HEK293T (cell line): ENCODE measurements at regions not wholly inside any gene's neighbourhood (a gene's known extent, or its start where the extent isn't known, plus 50 kb on each side); places are given as distances from the start of the nearest gene placed in this dataset.

Experiments
- ARNT ChIP-seq: fragments of 450-650 bp; IDR thresholded peaks from 2 replicates; pipeline ENCODE4 v1.6.1; 2017; ENCODE audit warnings: mild to moderate bottlenecking
- BHLHE40 ChIP-seq: fragments of 450-650 bp; IDR thresholded peaks from 2 replicates; pipeline ENCODE4 v1.6.1; 2016; ENCODE audit warnings: mild to moderate bottlenecking, moderate library complexity, borderline replicate concordance
- CTBP1 ChIP-seq: fragments of 450-650 bp; IDR thresholded peaks from 2 replicates; pipeline ENCODE4 v1.6.1; 2016; ENCODE audit warnings: borderline replicate concordance
- ELF4 ChIP-seq: fragments of 450-650 bp; IDR thresholded peaks from 2 replicates; pipeline ENCODE4 v1.6.1; 2017; ENCODE audit warnings: antibody characterized with exemption
- FOXA1 ChIP-seq: fragments of 450-650 bp; IDR thresholded peaks from 2 replicates; pipeline ENCODE4 v1.6.1; 2016; ENCODE audit warnings: mild to moderate bottlenecking
- FOXK2 ChIP-seq: fragments of 450-650 bp; IDR thresholded peaks from 2 replicates; pipeline ENCODE4 v1.6.1; 2016; ENCODE audit warnings: mild to moderate bottlenecking
- FOXM1 ChIP-seq: fragments of 450-650 bp; IDR thresholded peaks from 2 replicates; pipeline ENCODE4 v1.6.1; 2017; ENCODE audit warnings: mild to moderate bottlenecking, borderline replicate concordance
- LEF1 ChIP-seq: fragments of 450-650 bp; IDR thresholded peaks from 2 replicates; pipeline ENCODE4 v1.6.1; 2017; ENCODE audit warnings: mild to moderate bottlenecking, borderline replicate concordance
- NFRKB ChIP-seq: fragments of 450-650 bp; IDR thresholded peaks from 2 replicates; pipeline ENCODE4 v1.6.1; 2016; ENCODE audit warnings: mild to moderate bottlenecking, moderate library complexity
- SP1 ChIP-seq: fragments of 450-650 bp; IDR thresholded peaks from 2 replicates; pipeline ENCODE4 v1.6.1; 2017
- SUZ12 ChIP-seq: fragments of 450-650 bp; IDR thresholded peaks from 2 replicates; pipeline ENCODE4 v1.6.1; 2016; ENCODE audit warnings: mild to moderate bottlenecking
- ZNF384 ChIP-seq: fragments of 450-650 bp; IDR thresholded peaks from 2 replicates; pipeline ENCODE4 v1.6.1; 2016
- TF ChIP-seq, protein P1 (sequence below): fragments of 450-650 bp; IDR thresholded peaks from 2 replicates; pipeline ENCODE4 v1.6.1; 2016

GRCh38 chr1:73789965-73790364, 408.0 kb downstream of the LRRIQ3 start:
- TF ChIP-seq FOXK2: no peak
- TF ChIP-seq NFRKB: no peak
- TF ChIP-seq SUZ12: no peak
- TF ChIP-seq ARNT: no peak
- TF ChIP-seq CTBP1: no peak
- TF ChIP-seq ELF4: no peak
- TF ChIP-seq SP1: no peak
- TF ChIP-seq FOXM1: no peak
- TF ChIP-seq FOXA1: no peak
- TF ChIP-seq, protein P1, sequence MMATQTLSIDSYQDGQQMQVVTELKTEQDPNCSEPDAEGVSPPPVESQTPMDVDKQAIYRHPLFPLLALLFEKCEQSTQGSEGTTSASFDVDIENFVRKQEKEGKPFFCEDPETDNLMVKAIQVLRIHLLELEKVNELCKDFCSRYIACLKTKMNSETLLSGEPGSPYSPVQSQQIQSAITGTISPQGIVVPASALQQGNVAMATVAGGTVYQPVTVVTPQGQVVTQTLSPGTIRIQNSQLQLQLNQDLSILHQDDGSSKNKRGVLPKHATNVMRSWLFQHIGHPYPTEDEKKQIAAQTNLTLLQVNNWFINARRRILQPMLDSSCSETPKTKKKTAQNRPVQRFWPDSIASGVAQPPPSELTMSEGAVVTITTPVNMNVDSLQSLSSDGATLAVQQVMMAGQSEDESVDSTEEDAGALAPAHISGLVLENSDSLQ: no peak
- TF ChIP-seq LEF1: no peak
- TF ChIP-seq BHLHE40: no peak
- TF ChIP-seq ZNF384: no peak
